ENCODE measurements at regions not wholly inside any gene's neighbourhood (a gene's known extent, or its start where the extent isn't known, plus 50 kb on each side); places are given as distances from the start of the nearest gene placed in this dataset.

DNA sequence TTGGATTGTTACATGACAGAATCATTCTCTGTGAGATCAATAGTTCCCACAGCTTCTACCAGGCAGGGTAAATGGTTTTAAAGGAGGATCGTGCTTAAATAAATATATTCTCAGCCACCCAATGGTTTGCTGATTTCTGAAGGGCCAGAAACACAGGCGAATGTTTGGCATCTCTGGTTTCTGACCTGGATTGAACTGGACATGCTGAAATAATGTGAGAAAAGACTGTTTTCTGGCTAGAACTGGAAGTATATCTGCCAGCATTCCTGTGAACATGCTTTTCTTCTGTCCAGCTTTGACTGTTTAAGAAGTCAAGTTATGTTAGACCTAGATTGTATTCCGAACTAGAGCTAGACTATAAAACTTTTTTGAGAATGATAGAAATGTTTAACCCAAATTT, 77.1 kb upstream of the COL3A1 start:
- ATAC-seq (no peak), DNase-seq (ENCODE audit: low spot score) (no peak)
- CTCF ChIA-PET: no interaction called here
- no peaks in the 10 kb centered on the region for H3K36me3 Mint-ChIP-seq
- H3K4me3 Mint-ChIP-seq: no peak overlapping the region
- TF ChIP-seq KAT7 (CRISPR knock-in tag; IDR thresholded peaks at IDR 0.05; ENCODE audit: borderline replicate concordance) (no peak), GTF2I (CRISPR knock-in tag; conservative IDR thresholded peaks at IDR 0.05) (no peak), NFATC4 (CRISPR knock-in tag; IDR thresholded peaks at IDR 0.05) (no peak), ZNF425 (CRISPR knock-in tag; conservative IDR thresholded peaks at IDR 0.05) (no peak), TCF7 (CRISPR knock-in tag; IDR thresholded peaks at IDR 0.05; ENCODE audit: low read depth) (no peak), ZNF281 (CRISPR knock-in tag; IDR thresholded peaks at IDR 0.05) (no peak), ETV6 (CRISPR knock-in tag; IDR thresholded peaks at IDR 0.05) (no peak), RELA (CRISPR knock-in tag; IDR thresholded peaks at IDR 0.05; ENCODE audit: borderline replicate concordance) (no peak), ZNF232 (CRISPR knock-in tag; IDR thresholded peaks at IDR 0.05) (no peak), SMAD4 (CRISPR knock-in tag; IDR thresholded peaks at IDR 0.05) (no peak), ZNF121 (CRISPR knock-in tag; IDR thresholded peaks at IDR 0.05) (no peak), PRRX2 (CRISPR knock-in tag; IDR thresholded peaks at IDR 0.05) (no peak), GABPB1 (CRISPR knock-in tag; IDR thresholded peaks at IDR 0.05) (no peak), NR3C1 (CRISPR knock-in tag; conservative IDR thresholded peaks at IDR 0.05; ENCODE audit: low read depth) (no peak)
- no peaks in the 10 kb centered on the region for H3K4me1 Mint-ChIP-seq
- POLR2A ChIA-PET: no interaction called here
- H3K27ac Mint-ChIP-seq: no peak overlapping the region
- no peaks in the 10 kb centered on the region for H3K9me3 Mint-ChIP-seq
- H3K27me3 Mint-ChIP-seq (ENCODE audit: low read depth): no peaks in the 10 kb centered on the region; the same call in 1 of the 2 replicates

- no peak for ATAC-seq
- TF ChIP-seq, protein P1, sequence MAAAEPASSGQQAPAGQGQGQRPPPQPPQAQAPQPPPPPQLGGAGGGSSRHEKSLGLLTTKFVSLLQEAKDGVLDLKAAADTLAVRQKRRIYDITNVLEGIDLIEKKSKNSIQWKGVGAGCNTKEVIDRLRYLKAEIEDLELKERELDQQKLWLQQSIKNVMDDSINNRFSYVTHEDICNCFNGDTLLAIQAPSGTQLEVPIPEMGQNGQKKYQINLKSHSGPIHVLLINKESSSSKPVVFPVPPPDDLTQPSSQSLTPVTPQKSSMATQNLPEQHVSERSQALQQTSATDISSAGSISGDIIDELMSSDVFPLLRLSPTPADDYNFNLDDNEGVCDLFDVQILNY (CRISPR knock-in tag; IDR thresholded peaks at IDR 0.05): no peak
- TF ChIP-seq, protein P2, sequence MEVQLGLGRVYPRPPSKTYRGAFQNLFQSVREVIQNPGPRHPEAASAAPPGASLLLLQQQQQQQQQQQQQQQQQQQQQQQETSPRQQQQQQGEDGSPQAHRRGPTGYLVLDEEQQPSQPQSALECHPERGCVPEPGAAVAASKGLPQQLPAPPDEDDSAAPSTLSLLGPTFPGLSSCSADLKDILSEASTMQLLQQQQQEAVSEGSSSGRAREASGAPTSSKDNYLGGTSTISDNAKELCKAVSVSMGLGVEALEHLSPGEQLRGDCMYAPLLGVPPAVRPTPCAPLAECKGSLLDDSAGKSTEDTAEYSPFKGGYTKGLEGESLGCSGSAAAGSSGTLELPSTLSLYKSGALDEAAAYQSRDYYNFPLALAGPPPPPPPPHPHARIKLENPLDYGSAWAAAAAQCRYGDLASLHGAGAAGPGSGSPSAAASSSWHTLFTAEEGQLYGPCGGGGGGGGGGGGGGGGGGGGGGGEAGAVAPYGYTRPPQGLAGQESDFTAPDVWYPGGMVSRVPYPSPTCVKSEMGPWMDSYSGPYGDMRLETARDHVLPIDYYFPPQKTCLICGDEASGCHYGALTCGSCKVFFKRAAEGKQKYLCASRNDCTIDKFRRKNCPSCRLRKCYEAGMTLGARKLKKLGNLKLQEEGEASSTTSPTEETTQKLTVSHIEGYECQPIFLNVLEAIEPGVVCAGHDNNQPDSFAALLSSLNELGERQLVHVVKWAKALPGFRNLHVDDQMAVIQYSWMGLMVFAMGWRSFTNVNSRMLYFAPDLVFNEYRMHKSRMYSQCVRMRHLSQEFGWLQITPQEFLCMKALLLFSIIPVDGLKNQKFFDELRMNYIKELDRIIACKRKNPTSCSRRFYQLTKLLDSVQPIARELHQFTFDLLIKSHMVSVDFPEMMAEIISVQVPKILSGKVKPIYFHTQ (CRISPR knock-in tag; IDR thresholded peaks at IDR 0.05): no peak
- no peak for TF ChIP-seq STAT6 (CRISPR knock-in tag; conservative IDR thresholded peaks at IDR 0.05; ENCODE audit: low read depth)
- TF ChIP-seq ZNF512 (CRISPR knock-in tag; IDR thresholded peaks at IDR 0.05; ENCODE audit: borderline replicate concordance): no peak
- TF ChIP-seq, protein P3, sequence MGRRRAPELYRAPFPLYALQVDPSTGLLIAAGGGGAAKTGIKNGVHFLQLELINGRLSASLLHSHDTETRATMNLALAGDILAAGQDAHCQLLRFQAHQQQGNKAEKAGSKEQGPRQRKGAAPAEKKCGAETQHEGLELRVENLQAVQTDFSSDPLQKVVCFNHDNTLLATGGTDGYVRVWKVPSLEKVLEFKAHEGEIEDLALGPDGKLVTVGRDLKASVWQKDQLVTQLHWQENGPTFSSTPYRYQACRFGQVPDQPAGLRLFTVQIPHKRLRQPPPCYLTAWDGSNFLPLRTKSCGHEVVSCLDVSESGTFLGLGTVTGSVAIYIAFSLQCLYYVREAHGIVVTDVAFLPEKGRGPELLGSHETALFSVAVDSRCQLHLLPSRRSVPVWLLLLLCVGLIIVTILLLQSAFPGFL (CRISPR knock-in tag; IDR thresholded peaks at IDR 0.05; ENCODE audit: borderline replicate concordance): no peak
- no peak for TF ChIP-seq ATF1 (CRISPR knock-in tag; IDR thresholded peaks at IDR 0.05)
- TF ChIP-seq GRHL2 (CRISPR knock-in tag; IDR thresholded peaks at IDR 0.05; ENCODE audit: insufficient replicate concordance, severe bottlenecking): no peak
- TF ChIP-seq RORB (CRISPR knock-in tag; IDR thresholded peaks at IDR 0.05): no peak
- no peak for TF ChIP-seq MXD4 (CRISPR knock-in tag; IDR thresholded peaks at IDR 0.05; ENCODE audit: borderline replicate concordance)
Observed at GRCh38 chr2:188898261-188898660, 75.9 kb upstream of the COL3A1 start.

More at GRCh38 chr2:188898261-188898660, 75.9 kb upstream of the COL3A1 start:
- H3K4me1 Mint-ChIP-seq: no peaks in the 10 kb centered on the region
- H3K27me3 Mint-ChIP-seq (ENCODE audit: low read depth): no peaks in the 10 kb centered on the region
- DNase-seq (ENCODE audit: low spot score): no peak
- POLR2A ChIA-PET: no interaction called here
- H3K36me3 Mint-ChIP-seq: no peaks in the 10 kb centered on the region
- no peak overlapping the region for H3K27ac Mint-ChIP-seq
- H3K9me3 Mint-ChIP-seq: no peaks in the 10 kb centered on the region
- H3K4me3 Mint-ChIP-seq: no peak overlapping the region
- CTCF ChIA-PET: no interaction called here

All from WTC11 (cell line).